Stimulated activated CD4-positive, alpha-beta T cell treated with anti-CD3 and anti-CD28 coated beads, Interleukin-2, amount 100 ng/mL, for 24 hours (primary cell): ENCODE measurements at regions not wholly inside any gene's neighbourhood (a gene's known extent, or its start where the extent isn't known, plus 50 kb on each side); places are given as distances from the start of the nearest gene placed in this dataset.
"Not testable (repeated sequence)": the region's sequence is repeated elsewhere in the genome, so short reads cannot be mapped to it uniquely, and the experiment has no call there.

Experiments
- DNase-seq, 2 donors: peaks; one replicate each; pipeline ENCODE4 v3.0.0-alpha.2; 2020

GRCh38 chr3:178967177-178967532 lies 104.5 kb downstream of the ZMAT3 start:
- no peak for DNase-seq

- no peak for DNase-seq
Measured at GRCh38 chr3:178966299-178967176, 105.1 kb downstream of the ZMAT3 start.

GRCh38 chr3:178964551-178964950 lies 107.1 kb downstream of the ZMAT3 start:
- DNase-seq: no peak

DNA sequence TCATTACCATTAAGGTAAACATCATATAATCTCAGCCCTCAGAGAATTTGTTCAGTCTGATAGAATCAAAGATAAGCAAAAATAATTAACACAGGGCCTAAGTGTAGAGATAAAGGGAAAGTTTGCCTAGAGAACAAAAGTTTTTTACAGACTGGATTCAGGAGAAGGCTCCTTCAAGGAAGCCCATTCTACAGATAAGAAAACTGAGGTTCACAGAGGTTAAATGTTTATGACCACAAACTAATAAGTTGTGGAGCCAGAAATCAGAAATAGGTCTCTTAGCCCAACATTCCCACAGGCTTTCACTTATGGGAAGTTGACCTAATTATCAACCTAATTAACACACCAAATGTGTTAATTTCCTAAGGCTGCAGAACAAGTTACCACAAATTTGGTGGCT lies 110.7 kb downstream of the ZMAT3 start:
- no peak for DNase-seq

- DNase-seq: no peak
Measured at GRCh38 chr3:178960181-178960580, 111.4 kb downstream of the ZMAT3 start.

GRCh38 chr3:178950676-178951075 lies 120.9 kb downstream of the ZMAT3 start:
- peak in 1 of 2 donors; percentile 5 for DNase-seq

DNA sequence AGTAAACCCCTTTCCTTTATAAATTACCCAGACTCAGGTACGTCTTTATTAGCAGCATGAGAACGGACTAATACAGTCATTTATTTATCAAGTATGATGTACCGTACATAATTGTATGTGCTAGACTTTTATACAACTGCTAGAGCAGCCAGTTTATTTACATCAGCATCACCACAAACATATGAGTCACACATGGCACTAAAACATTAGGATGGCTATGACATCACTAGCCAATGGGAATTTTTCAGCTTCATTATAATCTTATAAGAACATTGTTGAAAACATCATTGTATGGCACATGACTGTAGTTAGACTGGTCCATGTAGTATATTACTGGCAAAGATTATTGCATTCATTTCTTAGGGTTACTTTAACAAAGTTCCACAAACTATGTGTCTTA lies 121.7 kb downstream of the ZMAT3 start:
- no peak for DNase-seq

DNA sequence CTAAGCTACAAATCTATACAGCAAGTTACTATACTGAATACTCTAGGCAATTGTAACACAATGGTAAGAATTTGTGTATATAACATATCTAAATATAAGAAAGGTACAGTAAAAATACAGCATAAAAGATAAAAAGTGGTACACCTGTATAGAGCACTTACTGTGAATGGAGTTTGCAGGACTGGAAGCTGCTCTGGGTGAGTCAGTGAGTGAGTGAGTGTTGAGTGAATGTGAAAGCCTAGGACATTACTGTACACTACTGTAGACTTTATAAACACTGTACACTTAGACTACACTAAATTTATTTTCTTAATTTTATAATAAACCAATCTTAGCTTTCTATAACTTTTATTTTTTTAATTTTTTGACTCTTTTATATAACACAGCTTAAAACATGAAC lies 123.1 kb downstream of the ZMAT3 start:
- DNase-seq: no peak

- DNase-seq: no peak
Measured at GRCh38 chr3:178947738-178948137, 123.9 kb downstream of the ZMAT3 start.

- not testable (repeated sequence) for DNase-seq
Measured at GRCh38 chr3:178942261-178942660, 129.3 kb downstream of the ZMAT3 start.

DNA sequence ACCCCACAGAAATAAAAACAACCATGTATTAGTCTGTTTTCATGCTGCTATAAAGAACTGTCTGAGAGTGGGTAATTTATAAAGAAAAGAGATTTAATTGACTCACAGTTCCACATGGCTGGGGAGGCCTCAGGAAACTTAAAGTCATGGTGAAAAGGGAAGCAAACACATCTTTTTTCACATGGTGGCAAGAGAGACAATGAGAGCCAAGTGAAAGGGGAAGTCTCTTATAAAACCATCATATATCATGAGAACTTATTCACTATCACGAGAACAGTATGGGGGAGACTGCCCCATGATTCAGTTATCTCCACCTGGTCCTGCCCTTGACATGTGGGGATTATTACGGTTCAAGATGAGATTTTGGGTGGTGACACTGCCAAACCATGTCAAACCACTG lies 141.5 kb downstream of the ZMAT3 start:
- DNase-seq: no peak

- no peak for DNase-seq
Measured at GRCh38 chr3:178916223-178916622, 155.4 kb downstream of the ZMAT3 start.

- DNase-seq: no peak
Measured at GRCh38 chr3:178915365-178915764, 156.2 kb downstream of the ZMAT3 start.

DNA sequence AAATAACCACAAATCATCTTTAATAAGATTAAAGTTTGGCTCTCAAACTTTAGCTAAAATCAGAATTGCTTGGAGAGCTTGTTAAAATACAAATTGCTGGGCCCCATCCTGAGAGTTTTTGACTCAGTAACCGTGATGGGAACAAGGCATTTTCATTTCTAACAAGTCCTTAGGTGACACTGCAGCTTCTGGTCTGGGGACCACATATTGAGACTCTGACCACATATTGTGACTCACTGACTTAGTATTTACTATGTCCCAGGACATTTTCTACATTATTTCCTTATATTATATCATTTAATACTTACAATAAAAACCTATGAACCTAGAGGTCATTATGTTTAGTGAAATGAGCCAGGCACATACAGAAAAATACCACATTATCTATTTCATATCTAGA lies 164.5 kb downstream of the ZMAT3 start:
- DNase-seq: no peak

GRCh38 chr3:178901204-178901603 lies 170.4 kb downstream of the ZMAT3 start:
- DNase-seq: no peak

GRCh38 chr3:178900029-178900646 lies 171.5 kb downstream of the ZMAT3 start:
- DNase-seq: no peak

DNA sequence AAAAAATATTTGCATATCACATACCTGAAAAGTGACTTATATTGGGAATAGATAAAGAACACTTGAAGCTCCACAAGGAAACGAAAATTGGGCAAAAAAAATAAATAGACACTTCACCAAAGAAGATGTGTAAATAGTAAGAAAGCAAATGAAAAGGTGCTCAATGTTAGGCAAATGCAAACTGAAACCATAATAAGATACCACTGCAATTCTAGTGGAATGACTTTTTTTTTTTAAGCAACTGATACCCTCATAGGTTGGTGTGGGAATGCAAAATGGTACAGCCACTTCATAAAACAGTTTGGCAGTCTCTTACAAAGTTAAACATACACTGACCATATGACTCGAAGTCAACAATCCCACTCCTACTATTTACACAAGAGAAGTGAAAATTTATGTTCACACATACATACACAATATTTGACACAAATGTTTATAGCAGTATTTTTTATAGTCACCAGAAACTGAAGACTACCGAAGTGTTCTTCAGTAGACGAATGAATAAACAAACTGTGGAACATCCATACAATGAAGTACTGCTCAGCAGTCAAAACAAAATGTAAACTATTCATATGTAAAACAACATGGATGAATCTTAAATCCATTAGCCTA lies 176.3 kb downstream of the ZMAT3 start:
- DNase-seq: no peak
